A172 (cell line): ENCODE measurements at regions not wholly inside any gene's neighbourhood (a gene's known extent, or its start where the extent isn't known, plus 50 kb on each side); places are given as distances from the start of the nearest gene placed in this dataset.
"Not testable (repeated sequence)": the region's sequence is repeated elsewhere in the genome, so short reads cannot be mapped to it uniquely, and the experiment has no call there.

ENCODE experiments used
- DNase-seq: peaks from one replicate; pipeline ENCODE4 v3.0.0-alpha.2; 2015; ENCODE audit warnings: low spot score

DNA sequence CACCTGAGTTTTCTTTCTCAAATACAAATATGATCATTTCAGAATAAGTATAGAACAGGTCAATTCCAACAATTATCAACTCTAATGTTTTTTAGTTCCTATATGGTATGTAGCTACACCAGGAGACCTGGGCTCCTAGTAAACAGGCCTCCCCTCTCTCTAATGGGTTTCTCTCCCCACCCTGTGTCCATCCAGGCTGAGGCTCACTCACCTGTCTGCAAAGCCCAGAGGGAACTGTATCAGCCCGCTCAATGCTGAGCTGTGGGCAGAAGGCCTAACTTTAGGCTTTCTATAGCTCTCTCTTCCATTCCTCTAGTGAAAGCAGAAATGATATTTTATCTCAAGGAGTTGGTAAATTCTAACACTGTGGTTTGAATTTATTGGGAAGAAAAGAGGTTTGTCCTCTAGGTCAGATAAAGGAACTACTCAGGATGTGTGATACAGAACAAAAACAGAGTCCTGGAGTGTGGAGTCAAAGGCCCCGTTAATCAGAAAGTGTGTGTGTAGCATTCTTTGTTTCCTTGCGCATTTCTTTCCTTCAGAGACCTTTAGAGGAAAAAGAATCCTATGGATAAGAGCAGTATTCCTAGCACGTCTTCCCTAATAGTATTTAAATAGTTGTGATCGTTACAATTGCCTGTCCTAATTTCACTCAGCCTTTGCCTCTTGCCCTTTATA, 408.9 kb downstream of the PYDC2 start:
- DNase-seq, result no peak

DNA sequence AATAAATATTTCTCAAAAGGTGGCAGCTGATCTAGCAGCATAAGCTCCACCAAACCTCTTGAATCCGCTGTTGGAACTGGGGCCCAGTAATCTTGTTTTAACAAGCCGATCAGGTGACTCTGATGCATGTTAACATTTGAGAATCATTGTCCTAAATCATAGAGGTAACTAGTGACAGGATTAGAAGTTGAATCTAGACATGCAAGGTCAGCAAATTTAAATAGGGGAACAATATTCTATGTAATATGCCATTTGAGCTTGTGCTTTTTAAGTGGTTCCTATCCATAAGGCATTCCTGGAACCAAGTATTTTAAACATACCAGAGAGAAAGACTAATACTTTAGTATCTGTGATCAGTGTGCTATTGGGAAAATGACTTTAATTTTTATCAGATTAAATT, 412.8 kb downstream of the PYDC2 start:
- DNase-seq, result no peak

DNA sequence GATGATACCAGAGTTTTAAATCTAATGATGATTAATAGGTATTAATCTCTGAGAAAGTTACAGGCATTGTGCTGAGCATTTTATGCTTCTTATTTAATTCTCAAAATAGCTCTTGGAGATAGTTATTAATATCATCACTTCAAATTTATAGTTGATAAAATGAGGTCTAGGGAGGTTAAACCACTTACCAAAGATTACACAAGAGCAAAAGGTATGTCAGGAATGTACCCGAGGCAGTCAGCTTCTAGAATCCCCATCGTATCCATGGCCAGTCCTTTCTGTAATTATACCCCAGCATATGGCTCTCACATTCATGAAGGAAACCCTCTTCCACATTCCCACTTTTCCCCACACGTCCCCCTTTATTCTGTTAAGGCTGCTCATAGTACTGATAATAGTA, 421.3 kb downstream of the PYDC2 start:
- DNase-seq, result peak; percentile 58

DNA sequence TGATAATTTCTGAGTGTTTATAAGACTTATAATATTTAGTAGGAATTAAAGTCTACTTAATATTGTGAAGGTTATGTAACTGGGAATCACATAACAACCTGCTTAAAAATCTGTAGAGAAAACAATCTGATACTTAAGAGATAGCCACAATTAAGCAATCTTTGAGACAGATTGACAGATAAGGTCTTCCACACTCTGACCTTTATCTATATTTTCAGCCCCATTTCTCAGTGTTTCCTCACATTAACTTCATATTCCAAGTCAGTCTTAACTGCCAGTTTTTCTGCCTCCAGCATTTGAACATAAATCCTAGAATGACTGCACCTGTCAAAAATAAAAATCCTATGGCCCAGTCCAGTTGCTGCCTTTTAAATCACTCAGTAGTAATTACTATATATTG, 423.2 kb downstream of the PYDC2 start:
- DNase-seq, result no peak

DNA sequence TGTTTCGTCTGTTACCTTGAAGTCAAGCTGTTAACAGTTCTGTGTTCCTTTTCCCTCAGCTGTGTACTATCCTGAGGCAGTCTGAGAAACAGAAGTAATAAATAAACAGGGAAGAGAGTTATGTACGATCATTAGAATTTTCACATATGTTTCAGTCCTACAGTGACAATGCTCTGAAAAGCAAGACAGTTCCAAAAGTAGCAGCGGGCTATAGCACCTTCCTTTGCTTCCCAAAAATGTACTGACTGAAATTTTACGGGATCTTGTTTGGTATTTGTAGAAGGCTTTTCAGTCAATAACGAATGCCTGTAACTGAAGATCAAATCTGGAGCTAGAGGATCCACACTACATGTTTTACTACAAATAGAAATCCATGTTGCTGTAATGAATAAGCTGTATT, 428.1 kb downstream of the PYDC2 start:
- DNase-seq, result no peak

DNA sequence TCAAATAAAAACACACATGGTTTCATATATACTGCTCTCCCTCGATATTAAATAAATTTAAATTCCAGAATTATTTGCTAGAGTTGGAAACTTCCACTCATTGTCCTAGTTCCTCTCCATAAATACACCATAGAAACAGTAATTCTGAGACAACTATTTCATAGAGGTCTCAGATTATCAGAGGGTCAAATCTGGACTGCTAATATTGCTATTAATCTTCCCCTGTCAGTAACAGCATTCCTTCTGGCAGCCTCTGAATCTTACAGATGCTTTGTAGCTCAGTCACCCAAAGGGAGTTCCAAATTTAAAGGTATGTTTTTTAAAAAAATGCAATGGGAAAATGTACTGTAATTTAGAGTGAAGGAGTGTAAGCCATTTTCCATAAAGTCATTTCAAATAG, 428.8 kb downstream of the PYDC2 start:
- peak; percentile 63 for DNase-seq

DNA sequence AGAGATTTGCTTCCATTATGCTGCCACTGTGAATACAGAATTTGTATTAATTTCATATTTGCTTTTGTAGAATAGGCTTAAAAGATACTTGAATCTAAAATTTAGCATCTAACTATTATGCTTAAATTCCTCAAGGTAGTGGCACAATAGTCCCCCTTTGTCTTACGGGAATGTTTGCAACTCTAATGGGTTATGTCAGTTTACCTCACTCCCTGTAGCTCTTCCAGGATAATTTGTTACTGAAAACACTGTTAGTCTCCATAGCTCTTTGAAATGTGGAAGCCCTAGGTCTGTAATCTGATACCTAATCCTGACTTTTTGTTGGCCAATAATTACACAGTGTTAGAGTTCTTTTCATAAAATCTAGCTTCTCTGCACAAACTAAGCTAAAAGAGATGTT, 433.4 kb downstream of the PYDC2 start:
- no peak for DNase-seq

DNA sequence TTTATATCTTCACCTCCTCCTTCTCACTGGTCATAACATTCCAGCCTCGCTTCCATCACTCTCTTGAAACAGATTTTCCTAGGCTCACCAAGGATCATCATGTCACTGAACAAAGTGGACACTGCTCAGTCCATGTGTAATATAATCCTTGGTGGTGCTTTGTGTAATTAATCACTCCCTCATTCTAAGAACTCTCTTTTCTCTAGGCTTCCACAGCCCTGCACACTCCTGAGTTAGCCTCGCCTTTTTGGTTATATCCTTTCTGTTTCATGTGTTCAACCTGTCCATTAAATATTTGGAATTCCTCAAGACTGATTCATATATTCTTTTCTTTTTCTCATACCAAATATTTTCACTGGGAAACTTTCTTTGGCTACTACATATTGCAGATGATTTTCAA, 440.8 kb downstream of the PYDC2 start:
- DNase-seq, result peak; percentile 64

DNA sequence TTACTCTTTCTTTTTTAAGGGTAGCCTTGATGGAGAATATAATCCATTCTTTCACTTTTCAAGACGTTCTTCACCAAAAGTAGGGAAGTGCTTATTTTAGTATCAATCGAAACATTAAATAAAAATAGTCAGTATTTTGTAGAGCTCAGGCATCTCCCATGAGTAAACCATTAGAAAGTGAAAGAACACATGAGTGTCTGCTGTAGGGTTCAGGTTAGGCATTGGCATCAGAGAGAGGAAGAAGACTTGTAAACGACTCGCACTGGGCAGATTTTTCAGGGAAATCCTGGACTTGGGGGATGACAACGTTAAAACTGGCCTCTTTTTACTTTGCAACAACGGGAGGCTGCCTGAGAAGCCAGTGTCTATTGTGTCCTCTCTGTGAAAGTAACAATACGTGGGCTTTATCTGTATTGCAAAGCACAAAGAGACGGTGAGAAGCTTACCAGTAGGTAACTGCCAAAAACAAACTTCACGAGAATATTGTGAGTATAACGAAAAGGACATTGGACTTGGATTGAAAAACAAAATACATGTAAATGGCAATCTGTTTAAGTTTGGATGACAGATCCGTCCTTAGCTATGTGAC, 451.7 kb downstream of the PYDC2 start:
- no peak for DNase-seq

DNA sequence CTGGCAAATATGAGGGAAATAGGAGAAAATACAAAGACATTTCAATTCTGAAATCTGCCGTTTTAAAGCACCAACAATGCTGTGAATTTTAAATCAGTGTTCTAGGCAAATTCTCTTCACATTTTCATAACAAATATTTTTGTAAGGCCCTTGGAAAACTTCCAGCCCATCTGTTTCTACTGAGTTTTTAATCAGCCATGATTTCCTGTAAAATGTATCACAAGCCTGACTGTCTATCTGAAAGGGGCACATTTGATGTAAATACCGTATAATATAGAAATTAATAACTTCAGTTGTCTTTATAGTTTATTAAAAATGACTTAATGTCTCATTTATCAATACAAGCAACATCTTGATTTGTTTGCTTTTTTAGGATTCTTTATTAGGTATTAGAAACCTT, 454.7 kb downstream of the PYDC2 start:
- DNase-seq, result no peak

DNA sequence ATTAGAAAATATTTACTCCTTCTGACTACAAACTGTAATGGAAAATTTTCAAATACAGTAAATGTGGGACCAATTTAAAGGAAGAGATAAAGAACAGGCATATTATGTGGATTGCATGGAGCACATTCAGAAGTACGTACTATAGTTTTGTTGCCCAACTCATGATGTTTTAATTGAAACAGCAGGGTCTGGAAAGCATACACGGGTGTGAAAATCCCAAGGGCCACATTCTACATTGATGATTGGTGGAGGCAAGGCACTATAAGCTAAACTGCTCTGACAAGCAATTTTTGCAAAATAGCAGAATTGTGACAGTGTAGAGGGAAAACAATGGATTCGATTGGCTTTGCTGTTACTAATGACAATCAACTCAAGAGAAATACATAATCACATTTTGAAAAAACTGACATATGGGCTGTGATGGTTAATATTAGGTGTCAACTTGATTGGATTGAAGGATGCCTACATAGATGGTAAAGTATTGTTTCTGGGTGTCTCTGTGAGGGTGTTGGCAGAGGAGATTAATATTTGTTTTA, 458.6 kb downstream of the PYDC2 start:
- no peak for DNase-seq

DNA sequence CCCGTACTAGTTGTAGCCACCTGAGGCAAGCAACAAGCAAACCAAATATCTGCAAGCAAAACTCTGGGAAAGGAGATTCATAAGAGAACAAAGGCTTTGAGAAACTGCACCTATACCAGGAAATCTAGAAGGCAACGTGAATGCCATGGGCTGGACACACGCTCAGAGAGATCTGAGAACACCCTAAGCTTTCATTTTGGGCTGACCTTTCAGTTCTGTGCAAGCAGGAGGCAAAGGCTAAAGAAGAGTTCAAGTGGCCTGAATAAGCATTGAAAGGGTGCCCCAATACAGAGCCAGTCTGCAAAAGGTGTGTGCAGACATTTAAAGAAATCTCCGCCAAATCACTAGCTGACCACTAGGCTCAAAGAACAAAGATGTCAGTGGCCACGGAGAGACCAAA, 461.6 kb downstream of the PYDC2 start:
- no peak for DNase-seq

DNA sequence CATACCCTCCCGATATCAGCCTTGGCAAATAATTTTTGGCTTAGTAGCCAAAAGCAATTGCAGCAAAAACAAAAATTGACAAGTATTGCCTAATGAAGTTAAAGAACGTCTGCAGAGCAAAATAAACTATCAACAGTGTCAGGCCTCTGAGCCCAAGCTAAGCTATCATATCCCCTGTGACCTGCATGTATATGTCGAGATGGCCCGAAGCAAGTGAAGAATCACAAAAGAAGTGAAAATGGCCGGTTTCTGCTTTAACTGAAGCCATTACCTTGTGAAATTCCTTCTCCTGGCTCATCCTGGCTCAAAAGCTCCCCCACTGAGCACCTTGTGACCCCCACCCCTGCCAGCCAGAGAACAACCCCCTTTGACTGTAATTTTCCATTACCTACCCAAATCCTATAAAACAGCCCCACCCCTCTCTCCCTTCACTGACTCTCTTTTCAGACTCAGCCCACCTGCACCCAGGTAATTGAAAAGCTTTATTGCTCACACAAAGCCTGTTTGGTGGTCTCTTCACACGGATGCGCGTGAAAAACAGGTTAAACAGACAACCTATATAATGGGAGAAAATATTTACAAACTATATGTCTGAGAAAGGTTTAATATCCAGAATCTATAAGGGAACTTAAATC, 466.3 kb downstream of the PYDC2 start:
- DNase-seq, result not testable (repeated sequence)

DNA sequence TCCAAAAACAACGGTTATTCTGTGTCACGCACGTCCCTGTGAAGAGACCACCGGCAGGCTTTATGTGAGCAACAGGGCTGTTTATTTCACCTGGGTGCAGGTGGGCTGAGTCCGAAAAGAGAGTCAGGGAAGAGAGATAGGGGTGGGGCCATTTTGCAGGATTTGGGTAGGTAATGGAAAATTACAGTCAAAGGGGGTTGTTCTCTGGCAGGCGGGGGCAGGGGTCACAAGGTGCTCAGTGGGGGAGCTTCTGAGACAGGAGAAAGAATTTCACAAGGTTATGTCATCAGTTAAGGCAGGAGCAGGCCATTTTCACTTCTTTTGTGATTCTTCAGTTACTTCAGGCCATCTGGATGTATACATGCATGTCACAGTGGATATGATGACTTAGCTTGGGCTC, 467.0 kb downstream of the PYDC2 start:
- not testable (repeated sequence) for DNase-seq

DNA sequence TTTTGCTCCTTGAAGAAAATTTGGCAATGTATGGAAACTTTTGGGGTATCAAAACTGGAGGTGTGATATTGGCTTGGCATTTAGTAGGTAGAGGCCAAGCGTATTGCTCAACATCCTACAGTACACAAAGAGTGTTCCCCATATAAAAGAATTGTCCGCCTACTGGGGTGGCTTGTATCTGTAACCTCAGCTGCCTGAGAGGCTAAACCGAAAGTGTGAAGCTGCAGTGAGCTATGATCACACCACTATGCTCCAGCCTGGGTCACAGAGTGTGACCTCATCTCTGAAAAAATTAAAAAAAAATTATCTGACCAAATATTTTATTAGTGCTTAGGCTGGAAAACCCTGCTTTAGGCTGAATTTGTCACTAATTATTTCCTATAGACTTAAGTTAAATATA, 483.9 kb downstream of the PYDC2 start:
- DNase-seq, result no peak

DNA sequence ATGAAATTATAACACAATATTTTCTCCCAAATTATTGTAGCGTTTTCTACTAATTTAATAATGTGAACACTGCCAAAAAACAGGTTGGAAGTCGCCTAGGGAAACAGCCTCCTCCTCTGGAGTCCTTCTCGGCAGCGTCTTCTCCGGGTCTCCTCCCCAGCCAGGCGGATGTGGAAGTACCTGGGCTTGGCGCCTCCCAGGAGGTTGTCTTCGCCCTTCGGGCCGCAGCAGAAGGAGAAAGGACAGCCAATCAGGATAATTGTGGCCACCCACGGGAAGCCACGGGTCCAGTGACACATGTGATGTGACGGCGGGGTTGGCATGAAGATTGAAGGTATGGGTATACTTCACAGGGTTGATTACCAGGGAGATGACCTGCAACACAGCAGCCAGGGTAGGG, 491.2 kb downstream of the PYDC2 start:
- no peak for DNase-seq

DNA sequence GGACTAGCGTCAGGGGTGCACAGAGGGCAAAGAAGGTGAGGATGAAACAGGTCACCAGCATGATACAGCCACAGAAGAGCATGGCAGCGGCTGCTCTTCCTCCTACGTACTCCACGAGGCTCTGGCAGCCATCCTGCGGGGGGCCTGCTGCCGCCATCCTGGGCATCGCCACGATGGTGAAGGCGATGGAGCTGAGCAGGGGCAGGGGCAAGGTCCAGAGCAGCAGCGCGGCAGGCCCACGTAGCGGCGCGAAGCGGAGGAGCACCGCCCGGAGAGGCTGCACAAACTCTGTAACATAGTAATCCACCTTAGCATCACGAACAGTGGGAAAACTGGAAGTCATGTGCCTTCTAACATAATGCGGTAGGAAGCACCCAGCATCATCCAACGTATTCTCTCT, 491.6 kb downstream of the PYDC2 start:
- no peak for DNase-seq

DNA sequence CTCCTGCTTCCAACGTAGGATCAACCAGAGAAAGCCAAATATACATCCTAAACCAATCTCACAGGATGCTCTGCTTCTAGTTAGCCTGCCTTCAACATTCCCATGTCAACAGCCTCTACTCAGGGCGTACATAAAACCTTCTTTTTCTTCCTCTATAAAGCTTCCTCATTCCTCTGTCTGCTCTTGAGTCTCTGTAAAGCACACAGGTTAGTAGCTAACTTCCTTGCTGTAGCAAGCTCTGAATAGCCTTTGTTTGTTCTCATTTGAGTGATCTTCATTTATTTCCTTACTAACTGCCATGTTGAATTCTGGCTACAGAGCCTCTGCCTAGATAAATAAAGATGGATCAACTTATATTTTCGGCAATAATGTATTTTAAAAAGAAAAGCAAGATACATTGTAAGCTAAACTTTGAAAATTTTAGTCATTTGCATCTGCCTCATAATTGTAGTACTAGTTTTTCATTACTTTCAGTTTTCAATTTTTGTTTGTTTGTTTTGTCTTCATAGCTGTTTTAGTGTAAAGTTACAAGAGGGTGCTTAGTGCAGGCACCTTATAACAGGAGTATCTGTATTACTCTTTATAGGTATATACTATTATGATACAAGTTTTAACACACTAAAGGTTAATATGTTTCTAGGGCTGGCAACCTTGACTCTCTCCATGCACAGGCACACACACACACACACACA, 498.2 kb downstream of the PYDC2 start:
- DNase-seq, result no peak

DNA sequence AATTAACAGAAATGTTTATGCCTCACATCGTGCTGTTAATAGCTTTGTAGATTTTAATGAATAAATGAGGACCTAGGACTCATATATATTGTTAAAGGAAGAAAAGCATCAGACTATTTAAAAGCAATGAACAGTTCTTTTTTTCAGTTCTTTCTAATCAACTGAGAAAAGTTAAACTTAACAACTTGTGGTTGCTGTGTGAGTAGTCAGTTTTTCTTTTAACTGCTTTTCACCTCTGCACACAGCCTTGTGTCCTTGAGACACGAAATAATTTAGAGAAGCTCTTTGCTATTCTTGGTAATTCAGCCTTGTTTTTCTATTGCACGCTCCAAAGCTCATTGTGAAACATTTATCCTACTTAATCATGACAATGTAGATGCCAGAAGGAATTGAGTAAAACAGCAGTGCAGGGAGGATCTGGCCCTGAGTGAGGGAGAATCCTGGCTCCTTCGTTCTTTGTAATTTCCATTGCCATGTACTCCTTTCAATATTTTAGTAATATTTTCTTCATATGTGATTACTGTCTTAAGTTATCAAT, 499.0 kb downstream of the PYDC2 start:
- DNase-seq, result no peak

DNA sequence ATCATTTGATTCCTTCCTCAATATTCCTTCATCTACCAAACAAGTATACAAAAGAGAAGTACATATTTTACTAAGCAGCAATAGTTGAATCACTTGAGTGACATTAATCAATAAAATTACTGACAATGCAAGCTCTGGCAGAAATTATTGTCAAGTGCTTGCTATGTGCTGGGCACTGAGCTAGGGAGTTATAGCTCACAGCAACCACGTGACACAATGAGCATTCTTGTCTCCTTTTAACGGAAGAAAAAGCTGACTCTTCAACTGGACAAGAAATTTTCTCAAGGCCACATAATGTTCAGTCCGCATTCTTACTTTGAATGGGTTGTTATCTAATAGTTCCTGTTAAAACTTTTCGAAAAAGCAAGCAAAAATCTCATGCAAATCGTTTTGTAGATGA, 500.1 kb downstream of the PYDC2 start:
- no peak for DNase-seq

DNA sequence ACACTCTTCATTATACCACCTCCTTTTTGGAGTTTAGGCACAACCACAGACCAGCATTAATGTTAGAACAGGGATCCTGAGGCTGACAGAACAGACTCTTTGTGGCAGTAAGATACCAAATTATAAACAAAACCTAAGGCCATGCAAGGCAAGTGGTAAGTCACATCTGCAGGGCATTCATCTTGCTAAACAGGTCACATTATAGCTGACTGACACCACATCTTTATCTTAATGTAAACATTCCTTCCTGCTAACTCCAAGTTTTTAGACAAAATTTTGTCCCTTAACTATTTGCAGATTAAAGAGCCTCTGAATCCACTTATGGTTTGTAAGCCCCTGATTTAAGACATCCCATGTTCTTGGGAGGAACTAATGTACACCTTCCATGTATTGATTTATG, 500.6 kb downstream of the PYDC2 start:
- no peak for DNase-seq

DNA sequence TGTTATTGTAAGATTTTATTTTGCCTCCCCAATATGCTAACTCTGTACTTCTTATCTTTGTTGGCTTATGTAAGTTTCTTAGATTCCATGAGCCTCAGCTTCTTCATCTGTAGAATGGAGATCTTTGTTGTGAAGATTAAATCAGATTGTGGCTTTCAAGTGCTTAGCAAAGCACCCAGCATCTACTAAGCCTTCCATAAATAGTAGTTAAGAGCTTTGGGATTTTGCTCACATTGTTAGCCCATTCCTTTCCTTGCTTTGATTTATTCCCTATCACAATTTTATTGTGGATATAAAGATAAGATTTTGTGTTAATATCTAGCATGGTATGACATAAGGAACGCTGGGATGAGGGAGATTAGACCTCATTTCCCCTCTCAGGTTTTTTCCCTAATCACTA, 501.4 kb downstream of the PYDC2 start:
- no peak for DNase-seq
